ENCODE measurements at regions not wholly inside any gene's neighbourhood (a gene's known extent, or its start where the extent isn't known, plus 50 kb on each side); places are given as distances from the start of the nearest gene placed in this dataset.
A peak's percentile ranks its signal among the peaks of the same experiment; 100 is the strongest.

- no peak for TF ChIP-seq JUND (IDR thresholded peaks at IDR 0.05; ENCODE audit: low read depth)
- in situ Hi-C loops (cut with HindIII; ENCODE audit: low pct_unique_long_range_greater_than_20kb, low sequenced_read_pairs): no loop called here
- no peak for DNase-seq (ENCODE audit: low read depth in 1 of 2, low spot score in 1 of 2)
These were observed 164.9 kb downstream of the IRF8 start for GRCh38 chr16:86063760-86064405.

GRCh38 chr16:86064431-86065250 is 165.7 kb downstream of the IRF8 start:
- no peak for DNase-seq (ENCODE audit: low read depth in 1 of 2, low spot score in 1 of 2)
- no peak for TF ChIP-seq JUND (IDR thresholded peaks at IDR 0.05; ENCODE audit: low read depth)
- in situ Hi-C loops (cut with HindIII; ENCODE audit: low pct_unique_long_range_greater_than_20kb, low sequenced_read_pairs): no loop called here

DNA sequence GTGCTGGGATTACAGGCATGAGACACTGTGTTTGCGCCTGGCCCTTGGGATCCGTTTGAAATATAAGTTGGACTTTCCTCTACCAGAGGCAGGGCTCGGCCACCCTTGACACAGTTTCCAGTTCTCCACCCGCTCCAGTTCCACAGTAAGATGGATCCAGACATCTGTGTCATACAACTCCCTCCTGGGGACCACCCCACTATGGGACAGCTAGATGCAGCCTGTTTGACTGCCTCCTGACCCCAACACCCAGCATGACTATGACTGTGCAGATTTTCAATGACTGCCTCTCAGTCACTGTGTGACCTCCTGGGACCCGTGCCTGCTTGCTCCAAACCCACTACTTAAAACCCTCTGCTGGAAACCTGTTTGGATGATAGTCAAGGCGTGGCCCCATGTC is 166.7 kb downstream of the IRF8 start:
- no peak for DNase-seq (ENCODE audit: low read depth in 1 of 2, low spot score in 1 of 2)
- in situ Hi-C loops (cut with HindIII; ENCODE audit: low pct_unique_long_range_greater_than_20kb, low sequenced_read_pairs): no loop called here

GRCh38 chr16:86066811-86067210 is 167.8 kb downstream of the IRF8 start:
- in situ Hi-C loops (cut with HindIII; ENCODE audit: low pct_unique_long_range_greater_than_20kb, low sequenced_read_pairs): no loop called here
- no peak for DNase-seq (ENCODE audit: low read depth in 1 of 2, low spot score in 1 of 2)
- TF ChIP-seq JUND (IDR thresholded peaks at IDR 0.05; ENCODE audit: low read depth): no peak

More for the DNA sequence above, 166.7 kb downstream of the IRF8 start:
- no peak for TF ChIP-seq JUND (IDR thresholded peaks at IDR 0.05; ENCODE audit: low read depth)

GRCh38 chr16:86067516-86067915 is 168.6 kb downstream of the IRF8 start:
- no peak for DNase-seq (ENCODE audit: low read depth in 1 of 2, low spot score in 1 of 2)
- in situ Hi-C loops (cut with HindIII; ENCODE audit: low pct_unique_long_range_greater_than_20kb, low sequenced_read_pairs): no loop called here
- no peak for TF ChIP-seq JUND (IDR thresholded peaks at IDR 0.05; ENCODE audit: low read depth)

DNA sequence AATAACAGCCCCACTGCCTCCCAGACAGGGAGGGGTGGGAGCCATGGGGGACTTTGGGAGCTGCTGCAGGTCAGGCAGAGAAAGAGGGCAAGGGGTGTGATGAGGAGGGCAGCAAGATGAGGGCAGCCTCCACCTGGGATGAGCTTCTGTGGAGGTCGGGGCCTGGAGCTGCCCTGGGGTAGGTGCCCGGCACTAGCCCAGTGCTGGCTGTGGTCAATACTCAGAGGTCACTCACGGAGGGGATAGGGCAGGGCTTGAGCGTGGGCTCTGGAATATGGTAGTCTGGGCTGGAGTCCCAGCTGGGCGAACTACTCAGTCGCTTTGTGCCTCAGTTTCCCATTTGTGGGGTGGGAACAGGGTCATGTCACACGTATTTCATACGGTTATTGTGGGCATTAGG is 169.0 kb downstream of the IRF8 start:
- DNase-seq (ENCODE audit: low read depth in 1 of 2, low spot score in 1 of 2): no peak
- TF ChIP-seq JUND (IDR thresholded peaks at IDR 0.05; ENCODE audit: low read depth): no peak
- in situ Hi-C loops (cut with HindIII; ENCODE audit: low pct_unique_long_range_greater_than_20kb, low sequenced_read_pairs): no loop called here

- DNase-seq (ENCODE audit: low read depth in 1 of 2, low spot score in 1 of 2): no peak
- in situ Hi-C loops (cut with HindIII; ENCODE audit: low pct_unique_long_range_greater_than_20kb, low sequenced_read_pairs): no loop called here
- no peak for TF ChIP-seq JUND (IDR thresholded peaks at IDR 0.05; ENCODE audit: low read depth)
These were observed 169.8 kb downstream of the IRF8 start for GRCh38 chr16:86068722-86069121.

DNA sequence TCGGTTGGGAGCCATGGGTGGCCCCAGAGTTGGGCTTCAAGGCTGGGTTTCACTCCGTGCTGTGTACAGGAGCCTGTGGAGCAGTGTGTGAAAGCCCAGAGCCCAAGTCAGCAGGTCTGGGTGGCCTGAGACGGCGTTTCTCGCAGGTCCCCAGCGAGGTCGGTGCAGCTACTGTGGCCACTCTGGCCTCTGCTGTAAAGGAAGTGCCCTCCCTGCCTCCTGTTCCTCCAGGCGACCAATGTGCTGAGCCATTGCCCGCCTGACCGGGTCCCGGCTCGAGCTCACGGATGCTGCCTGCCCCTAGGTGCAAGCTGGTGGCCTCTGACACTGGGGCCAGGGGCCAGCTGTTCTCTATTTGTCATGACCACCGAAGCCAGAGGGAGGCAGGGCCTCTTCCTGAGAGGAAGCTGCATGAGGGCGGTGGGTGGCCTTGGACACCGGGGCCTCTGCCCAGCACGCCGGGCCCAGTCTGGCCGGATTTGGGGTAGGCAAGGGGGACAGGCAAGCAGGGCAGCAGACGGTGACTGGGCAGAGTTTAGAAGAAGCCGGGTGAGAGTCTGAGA is 170.9 kb downstream of the IRF8 start:
- no peak for TF ChIP-seq JUND (IDR thresholded peaks at IDR 0.05; ENCODE audit: low read depth)
- DNase-seq (ENCODE audit: low read depth in 1 of 2, low spot score in 1 of 2): no peak
- in situ Hi-C loops (cut with HindIII; ENCODE audit: low pct_unique_long_range_greater_than_20kb, low sequenced_read_pairs): no loop called here

DNA sequence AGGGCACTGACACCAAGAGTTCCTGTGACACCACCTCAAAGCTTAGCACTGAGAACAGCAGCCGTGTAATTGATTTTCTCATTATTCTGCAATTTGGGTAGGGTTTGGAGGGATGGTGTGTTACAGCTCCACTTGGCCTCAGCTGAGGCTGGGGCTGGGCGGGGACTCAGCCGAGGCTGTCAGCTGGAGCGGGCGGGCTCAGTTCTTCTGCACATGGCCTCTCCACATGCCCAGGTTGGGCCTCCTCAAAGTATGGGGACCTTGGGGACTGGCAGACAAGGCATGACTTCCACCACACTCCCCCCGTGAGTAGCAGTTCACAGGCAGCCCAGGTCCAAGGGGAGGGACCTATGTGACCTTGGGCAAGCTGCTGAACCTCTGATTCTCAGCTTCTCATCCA is 171.5 kb downstream of the IRF8 start:
- no peak for DNase-seq (ENCODE audit: low read depth in 1 of 2, low spot score in 1 of 2)
- TF ChIP-seq JUND (IDR thresholded peaks at IDR 0.05; ENCODE audit: low read depth): no peak
- in situ Hi-C loops (cut with HindIII; ENCODE audit: low pct_unique_long_range_greater_than_20kb, low sequenced_read_pairs): no loop called here

- in situ Hi-C loops (cut with HindIII; ENCODE audit: low pct_unique_long_range_greater_than_20kb, low sequenced_read_pairs): no loop called here
- no peak for TF ChIP-seq JUND (IDR thresholded peaks at IDR 0.05; ENCODE audit: low read depth)
- no peak for DNase-seq (ENCODE audit: low read depth in 1 of 2, low spot score in 1 of 2)
These were observed 172.0 kb downstream of the IRF8 start for GRCh38 chr16:86070971-86071370.

DNA sequence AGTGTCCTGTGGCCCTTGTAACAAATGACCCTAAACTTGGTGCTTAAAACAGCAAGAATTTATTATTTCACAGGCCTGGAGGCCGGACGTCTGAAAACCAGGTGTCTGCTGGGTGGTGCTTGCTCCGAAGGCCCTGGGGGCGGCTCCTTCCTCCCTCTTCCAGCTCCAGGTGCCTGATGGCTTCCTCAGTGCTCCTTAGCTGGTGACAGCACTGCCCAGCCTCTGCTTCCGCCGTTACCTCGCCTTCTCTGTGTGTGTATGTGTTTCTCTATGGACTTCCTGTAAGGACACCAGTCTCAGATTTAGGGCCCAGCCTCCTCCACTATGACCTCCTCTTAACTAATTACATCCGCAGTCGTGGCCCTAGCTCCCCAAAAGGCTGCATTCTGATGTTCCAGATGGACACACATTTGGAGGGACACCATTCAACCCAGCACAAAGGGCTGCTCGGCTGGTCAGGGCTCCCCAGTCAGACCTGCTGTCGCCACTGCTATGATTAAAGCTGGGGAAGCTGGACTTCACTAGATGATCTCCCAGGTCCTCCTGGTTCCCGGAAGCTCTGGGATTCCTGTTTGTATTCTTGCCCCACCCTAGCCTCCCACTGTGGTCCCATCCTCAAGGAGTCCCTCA is 172.8 kb downstream of the IRF8 start:
- in situ Hi-C loops (cut with HindIII; ENCODE audit: low pct_unique_long_range_greater_than_20kb, low sequenced_read_pairs): no loop called here
- TF ChIP-seq JUND (IDR thresholded peaks at IDR 0.05; ENCODE audit: low read depth): no peak
- no peak for DNase-seq (ENCODE audit: low read depth in 1 of 2, low spot score in 1 of 2)

GRCh38 chr16:86072328-86073102 is 173.6 kb downstream of the IRF8 start:
- in situ Hi-C loops (cut with HindIII; ENCODE audit: low pct_unique_long_range_greater_than_20kb, low sequenced_read_pairs): no loop called here

More at GRCh38 chr16:86072328-86073102, 173.6 kb downstream of the IRF8 start:
- no peak for TF ChIP-seq JUND (IDR thresholded peaks at IDR 0.05; ENCODE audit: low read depth)
- DNase-seq (ENCODE audit: low read depth in 1 of 2, low spot score in 1 of 2): peak; percentile 76 to 80
